OCI-LY1 (cell line): ENCODE measurements at regions not wholly inside any gene's neighbourhood (a gene's known extent, or its start where the extent isn't known, plus 50 kb on each side); places are given as distances from the start of the nearest gene placed in this dataset.

ENCODE experiments used
- H2AFZ ChIP-seq: fragments of 200-600 bp; sonication (generic), shearing (Covaris generic); 2 replicates; pipeline ENCODE4 v1.6.0; 2014; ENCODE audit warnings: antibody characterized with exemption, mild to moderate bottlenecking, low read length
- H3F3A ChIP-seq: fragments of 200-600 bp; sonication (generic), shearing (Covaris generic); 2 replicates; pipeline ENCODE4 v1.6.0; 2014; ENCODE audit warnings: mild to moderate bottlenecking, antibody characterized with exemption, low read length, moderate library complexity; ENCODE audit not compliant: insufficient read depth
- H3K27ac ChIP-seq: fragments of 200-600 bp; sonication (generic); 2 replicates; pipeline ENCODE4 v1.5.1; 2014; ENCODE audit warnings: low read length, mixed run types, mild to moderate bottlenecking, low read depth; ENCODE audit not compliant: poor library complexity, severe bottlenecking
- H3K27me3 ChIP-seq: fragments of 200-600 bp; sonication (generic); 2 replicates; pipeline ENCODE4 v1.6.0; 2014; ENCODE audit warnings: antibody characterized with exemption, mild to moderate bottlenecking, low read length, moderate library complexity; ENCODE audit not compliant: insufficient read depth
- H3K36me3 ChIP-seq: fragments of 200-600 bp; sonication (generic); 2 replicates; pipeline ENCODE4 v1.6.1; 2014; ENCODE audit warnings: mild to moderate bottlenecking, antibody characterized with exemption, low read length, moderate library complexity, mixed read lengths; ENCODE audit not compliant: insufficient read depth
- H3K4me1 ChIP-seq: fragments of 200-600 bp; sonication (generic); 2 replicates; pipeline ENCODE4 v1.5.1; 2014; ENCODE audit warnings: mild to moderate bottlenecking, low read length, moderate library complexity; ENCODE audit not compliant: insufficient read depth, severe bottlenecking
- H3K4me2 ChIP-seq: fragments of 200-600 bp; sonication (generic), shearing (Covaris generic); 2 replicates; pipeline ENCODE4 v1.6.1; 2014; ENCODE audit warnings: low read length
- H3K4me3 ChIP-seq: fragments of 200-600 bp; sonication (generic); 2 replicates; pipeline ENCODE4 v1.5.1; 2014; ENCODE audit warnings: low read length, low read depth, mild to moderate bottlenecking, mixed read lengths; ENCODE audit not compliant: poor library complexity, severe bottlenecking
- H3K79me2 ChIP-seq: fragments of 200-600 bp; shearing (Covaris generic); 2 replicates; pipeline ENCODE4 v1.6.1; 2016; ENCODE audit warnings: mixed run types, low read length, mixed read lengths; ENCODE audit not compliant: insufficient read depth
- H3K9ac ChIP-seq: fragments of 200-600 bp; sonication (generic), shearing (Covaris generic); 2 replicates; pipeline ENCODE4 v1.6.1; 2014; ENCODE audit warnings: mild to moderate bottlenecking, low read length, mixed read lengths
- H3K9me2 ChIP-seq: fragments of 200-600 bp; sonication (generic), shearing (Covaris generic); 2 replicates; pipeline ENCODE4 v1.6.1; 2014; ENCODE audit warnings: low read depth, mild to moderate bottlenecking, low read length, mixed read lengths
- H3K9me3 ChIP-seq: fragments of 200-600 bp; shearing (Covaris generic); 2 replicates; pipeline ENCODE4 v1.6.1; 2014; ENCODE audit warnings: low read length, mixed read lengths
- H4K20me1 ChIP-seq: fragments of 200-600 bp; sonication (generic), shearing (Covaris generic); 2 replicates; pipeline ENCODE4 v1.6.0; 2016; ENCODE audit warnings: mild to moderate bottlenecking, low read length; ENCODE audit not compliant: insufficient read depth
- EZH2 ChIP-seq: fragments of 200-600 bp; sonication (generic), shearing (Covaris generic); IDR thresholded peaks from 2 replicates; pipeline ENCODE4 v1.8.0; 2017; ENCODE audit warnings: borderline replicate concordance, mixed run types, mild to moderate bottlenecking, antibody characterized with exemption, low read length, moderate library complexity, mixed read lengths
- TF ChIP-seq, protein P1 (sequence below): fragments of 200-600 bp; sonication (generic), shearing (Covaris generic); IDR thresholded peaks from 2 replicates; pipeline ENCODE4 v1.5.1; 2017; ENCODE audit warnings: mild to moderate bottlenecking, antibody characterized with exemption, low read length, moderate library complexity, mixed read lengths

GRCh38 chr10:43703286-43703685, 54.6 kb upstream of the ZNF32 start:
- H3K9me3 ChIP-seq: no peaks in the 10 kb centered on the region
- no peak overlapping the region for H3K4me3 ChIP-seq
- H3K36me3 ChIP-seq: no peaks in the 10 kb centered on the region
- H3K9ac ChIP-seq: no peak overlapping the region
- H4K20me1 ChIP-seq: no peaks in the 10 kb centered on the region
- H3K4me1 ChIP-seq: no peaks in the 10 kb centered on the region
- H3K79me2 ChIP-seq: no peaks in the 10 kb centered on the region
- H3F3A ChIP-seq: no peaks in the 10 kb centered on the region
- TF ChIP-seq EZH2: no peak
- TF ChIP-seq, protein P1, sequence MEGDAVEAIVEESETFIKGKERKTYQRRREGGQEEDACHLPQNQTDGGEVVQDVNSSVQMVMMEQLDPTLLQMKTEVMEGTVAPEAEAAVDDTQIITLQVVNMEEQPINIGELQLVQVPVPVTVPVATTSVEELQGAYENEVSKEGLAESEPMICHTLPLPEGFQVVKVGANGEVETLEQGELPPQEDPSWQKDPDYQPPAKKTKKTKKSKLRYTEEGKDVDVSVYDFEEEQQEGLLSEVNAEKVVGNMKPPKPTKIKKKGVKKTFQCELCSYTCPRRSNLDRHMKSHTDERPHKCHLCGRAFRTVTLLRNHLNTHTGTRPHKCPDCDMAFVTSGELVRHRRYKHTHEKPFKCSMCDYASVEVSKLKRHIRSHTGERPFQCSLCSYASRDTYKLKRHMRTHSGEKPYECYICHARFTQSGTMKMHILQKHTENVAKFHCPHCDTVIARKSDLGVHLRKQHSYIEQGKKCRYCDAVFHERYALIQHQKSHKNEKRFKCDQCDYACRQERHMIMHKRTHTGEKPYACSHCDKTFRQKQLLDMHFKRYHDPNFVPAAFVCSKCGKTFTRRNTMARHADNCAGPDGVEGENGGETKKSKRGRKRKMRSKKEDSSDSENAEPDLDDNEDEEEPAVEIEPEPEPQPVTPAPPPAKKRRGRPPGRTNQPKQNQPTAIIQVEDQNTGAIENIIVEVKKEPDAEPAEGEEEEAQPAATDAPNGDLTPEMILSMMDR: no peak
- H3K27ac ChIP-seq: no peak overlapping the region
- H3K27me3 ChIP-seq: no peaks in the 10 kb centered on the region
- H2AFZ ChIP-seq: no peak overlapping the region
- no peaks in the 10 kb centered on the region for H3K9me2 ChIP-seq
- no peak overlapping the region for H3K4me2 ChIP-seq

DNA sequence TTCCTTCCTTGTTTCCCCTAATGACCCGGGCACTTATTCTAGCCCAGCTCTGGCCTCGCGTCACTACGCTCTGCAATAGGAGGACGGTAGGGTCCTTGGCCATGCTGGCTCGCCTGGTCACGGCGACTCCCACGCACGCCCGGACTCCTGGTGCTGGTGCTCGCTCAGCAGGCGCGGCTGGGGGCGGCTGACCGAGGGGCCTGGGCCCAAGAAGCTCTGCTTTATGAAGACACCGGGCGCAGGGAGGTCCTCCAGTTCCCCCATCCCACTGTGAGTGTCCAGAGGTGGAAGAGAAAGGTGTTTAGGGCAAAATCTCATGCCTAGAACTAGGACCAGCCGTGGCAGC, 54.2 kb upstream of the ZNF32 start:
- Histone ChIP-seq H3K36me3 (no peaks in the 10 kb centered on the region), H3K4me2 (no peak overlapping the region), H2AFZ (no peak overlapping the region), H3K79me2 (no peaks in the 10 kb centered on the region), H3K27me3 (no peaks in the 10 kb centered on the region), H3K27ac (no peak overlapping the region), H3K4me1 (no peaks in the 10 kb centered on the region), H3K9me2 (no peaks in the 10 kb centered on the region), H4K20me1 (no peaks in the 10 kb centered on the region), H3K4me3 (no peak overlapping the region), H3F3A (no peaks in the 10 kb centered on the region), H3K9me3 (no peaks in the 10 kb centered on the region), H3K9ac (no peak overlapping the region)
- TF ChIP-seq, protein P1: no peak
- no peak for TF ChIP-seq EZH2

GRCh38 chr10:43702213-43702935, 53.7 kb upstream of the ZNF32 start:
- no peak overlapping the region for H2AFZ ChIP-seq

More at GRCh38 chr10:43702213-43702935, 53.7 kb upstream of the ZNF32 start:
- Histone ChIP-seq H3K79me2 (no peaks in the 10 kb centered on the region), H3K4me2 (no peak overlapping the region), H3K36me3 (no peaks in the 10 kb centered on the region), H3K9me3 (no peaks in the 10 kb centered on the region), H3K9ac (no peak overlapping the region), H3K4me3 (no peak overlapping the region), H3K9me2 (no peaks in the 10 kb centered on the region), H4K20me1 (no peaks in the 10 kb centered on the region), H3K4me1 (no peaks in the 10 kb centered on the region), H3F3A (no peaks in the 10 kb centered on the region), H3K27ac (no peak overlapping the region), H3K27me3 (no peaks in the 10 kb centered on the region)
- TF ChIP-seq, protein P1: no peak
- no peak for TF ChIP-seq EZH2
